Skeletal muscle tissue (tissue), 3 donors: ENCODE measurements at regions not wholly inside any gene's neighbourhood (a gene's known extent, or its start where the extent isn't known, plus 50 kb on each side); places are given as distances from the start of the nearest gene placed in this dataset.
"Not testable (repeated sequence)": the region's sequence is repeated elsewhere in the genome, so short reads cannot be mapped to it uniquely, and the experiment has no call there.

Source experiments
- H3K27ac ChIP-seq: one replicate; pipeline ENCODE4 v1.7.0; 2013; ENCODE audit warnings: mild to moderate bottlenecking, low read depth, low read length, inconsistent platforms
- H3K27me3 ChIP-seq, 3 donors: one replicate each; pipeline ENCODE4 v1.7.0; 2013; ENCODE audit warnings: low read length in 3 of 3; ENCODE audit not compliant: control insufficient read depth in 3 of 3, insufficient read depth in 3 of 3
- H3K36me3 ChIP-seq, 3 donors: one replicate each; pipeline ENCODE4 v1.7.0; 2013; ENCODE audit warnings: low read length in 3 of 3; ENCODE audit not compliant: control insufficient read depth in 3 of 3, insufficient read depth in 3 of 3
- H3K4me1 ChIP-seq, 3 donors: one replicate each; pipeline ENCODE4 v1.7.0; 2013; ENCODE audit warnings: low read length in 3 of 3, mild to moderate bottlenecking in 3 of 3; ENCODE audit not compliant: control insufficient read depth in 3 of 3, insufficient read depth in 3 of 3
- H3K4me3 ChIP-seq, 3 donors: one replicate each; pipeline ENCODE4 v1.7.0; 2013; ENCODE audit warnings: low read length in 3 of 3
- H3K9ac ChIP-seq, 3 donors: one replicate each; pipeline ENCODE4 v1.7.0; 2013; ENCODE audit warnings: low read length in 3 of 3, mild to moderate bottlenecking in 3 of 3, moderate library complexity in 2 of 3, low read depth in 1 of 3
- H3K9me3 ChIP-seq, 3 donors: one replicate each; pipeline ENCODE4 v1.7.0; 2013; ENCODE audit warnings: low read length in 3 of 3; ENCODE audit not compliant: control insufficient read depth in 3 of 3
- donor health status: Osteomylitis.

GRCh38 chr6:6942831-6943230 is 164.9 kb upstream of the RREB1 start:
- Histone ChIP-seq H3K36me3 (no peaks in the 10 kb centered on the region), H3K27ac (peak overlapping the region; percentile 77), H3K4me1 (peaks cover 4 to 10% (median 9%) of the 10 kb centered on the region in 3 donors), H3K9me3 (no peaks in the 10 kb centered on the region), H3K4me3 (peak overlapping the region in 2 of 3 donors; percentile 0 to 16), H3K27me3 (no peaks in the 10 kb centered on the region), H3K9ac (peak overlapping the region; percentile 25 to 73 (median 47))

- Histone ChIP-seq H3K27ac (peak overlapping the region; percentile 77), H3K36me3 (no peaks in the 10 kb centered on the region), H3K4me3 (no peak overlapping the region), H3K27me3 (no peaks in the 10 kb centered on the region), H3K9me3 (no peaks in the 10 kb centered on the region), H3K4me1 (peaks cover 4 to 10% (median 9%) of the 10 kb centered on the region in 3 donors), H3K9ac (no peak overlapping the region)
These were observed 164.3 kb upstream of the RREB1 start for GRCh38 chr6:6943421-6943820.

GRCh38 chr6:6946206-6947155 is 161.3 kb upstream of the RREB1 start:
- peaks cover 0 to 4% (median 2%) of the 10 kb centered on the region in 3 donors for H3K9me3 ChIP-seq
- H3K4me3 ChIP-seq: no peak overlapping the region
- peaks cover 4 to 10% (median 9%) of the 10 kb centered on the region in 3 donors for H3K4me1 ChIP-seq
- H3K36me3 ChIP-seq: no peaks in the 10 kb centered on the region
- H3K27me3 ChIP-seq: no peaks in the 10 kb centered on the region
- H3K27ac ChIP-seq: no peak overlapping the region
- H3K9ac ChIP-seq: no peak overlapping the region

GRCh38 chr6:6950373-6951145 is 157.2 kb upstream of the RREB1 start:
- H3K9ac ChIP-seq: no peak overlapping the region
- no peak overlapping the region for H3K4me3 ChIP-seq
- H3K9me3 ChIP-seq: peaks cover 0 to 4% (median 4%) of the 10 kb centered on the region in 3 donors
- H3K27me3 ChIP-seq: no peaks in the 10 kb centered on the region
- H3K27ac ChIP-seq: no peak overlapping the region
- no peaks in the 10 kb centered on the region for H3K36me3 ChIP-seq
- H3K4me1 ChIP-seq: no peaks in the 10 kb centered on the region

GRCh38 chr6:6951355-6951754 is 156.4 kb upstream of the RREB1 start:
- H3K27ac ChIP-seq: no peak overlapping the region
- H3K9ac ChIP-seq: no peak overlapping the region
- H3K4me3 ChIP-seq: no peak overlapping the region
- H3K4me1 ChIP-seq: no peaks in the 10 kb centered on the region
- H3K27me3 ChIP-seq: no peaks in the 10 kb centered on the region
- H3K36me3 ChIP-seq: no peaks in the 10 kb centered on the region
- H3K9me3 ChIP-seq: peaks cover 0 to 4% (median 4%) of the 10 kb centered on the region in 3 donors

- no peak overlapping the region for H3K4me3 ChIP-seq
- no peak overlapping the region for H3K27ac ChIP-seq
- no peaks in the 10 kb centered on the region for H3K36me3 ChIP-seq
- peaks cover 0 to 4% (median 4%) of the 10 kb centered on the region in 3 donors for H3K9me3 ChIP-seq
- no peaks in the 10 kb centered on the region for H3K4me1 ChIP-seq
- H3K27me3 ChIP-seq: no peaks in the 10 kb centered on the region
- H3K9ac ChIP-seq: no peak overlapping the region
These were observed 155.3 kb upstream of the RREB1 start for GRCh38 chr6:6952484-6952883.

- not testable (repeated sequence) for H3K4me3 ChIP-seq, H3K4me1 ChIP-seq, H3K9me3 ChIP-seq, H3K9ac ChIP-seq, H3K36me3 ChIP-seq, H3K27me3 ChIP-seq, H3K27ac ChIP-seq
These were observed 154.8 kb upstream of the RREB1 start for GRCh38 chr6:6952927-6953326.

GRCh38 chr6:6960571-6961251 is 147.1 kb upstream of the RREB1 start:
- Histone ChIP-seq H3K27ac (no peak overlapping the region), H3K36me3 (no peaks in the 10 kb centered on the region), H3K9ac (no peak overlapping the region), H3K9me3 (no peaks in the 10 kb centered on the region), H3K4me3 (no peak overlapping the region), H3K27me3 (no peaks in the 10 kb centered on the region), H3K4me1 (no peaks in the 10 kb centered on the region)

GRCh38 chr6:6962086-6962485 is 145.7 kb upstream of the RREB1 start:
- H3K4me1 ChIP-seq: no peaks in the 10 kb centered on the region
- no peaks in the 10 kb centered on the region for H3K27me3 ChIP-seq
- no peaks in the 10 kb centered on the region for H3K9me3 ChIP-seq
- H3K36me3 ChIP-seq: no peaks in the 10 kb centered on the region
- no peak overlapping the region for H3K4me3 ChIP-seq
- H3K9ac ChIP-seq: no peak overlapping the region
- H3K27ac ChIP-seq: no peak overlapping the region
